ENCODE measurements at regions not wholly inside any gene's neighbourhood (a gene's known extent, or its start where the extent isn't known, plus 50 kb on each side); places are given as distances from the start of the nearest gene placed in this dataset.

- TF ChIP-seq POLR2A (IDR thresholded peaks at IDR 0.05), result no peak
- no peak for TF ChIP-seq CTCF (IDR thresholded peaks at IDR 0.05)
Observed at GRCh38 chr7:67566101-67566500, 569.5 kb downstream of the TYW1 start.
